Spleen (tissue), 7 donors: ENCODE measurements at regions not wholly inside any gene's neighbourhood (a gene's known extent, or its start where the extent isn't known, plus 50 kb on each side); places are given as distances from the start of the nearest gene placed in this dataset.

ENCODE experiments used
- POLR2A ChIP-seq, 3 donors: fragments of 450-650 bp; IDR thresholded peaks; one replicate each; pipeline ENCODE4 v1.5.1; 2017; ENCODE audit warnings: antibody characterized with exemption in 3 of 3, mild to moderate bottlenecking in 1 of 3
- TF ChIP-seq, protein P1 (sequence below), 11 experiments: fragments of 200-600 bp in 7 of 11; fragments of 450-650 bp in 4 of 11; sonication (generic) in 4 of 11; IDR thresholded peaks in 8 of 11; conservative IDR thresholded peaks in 3 of 11; 1 replicate in 7 of 11; 2 replicates in 4 of 11; pipeline versions ENCODE4 v1.4.0 to v1.8.0; 2016 to 2021; ENCODE audit warnings: antibody characterized with exemption in 11 of 11, inconsistent platforms in 4 of 11, mild to moderate bottlenecking in 1 of 11
- donor health status: DM: no; HTN: no; CAD: no; lungs with moderate emphysema.
- donor health status: DM: no; HTN: no; CAD: no.
- donor health status: DM: no; HTN: no; CAD: no.

DNA sequence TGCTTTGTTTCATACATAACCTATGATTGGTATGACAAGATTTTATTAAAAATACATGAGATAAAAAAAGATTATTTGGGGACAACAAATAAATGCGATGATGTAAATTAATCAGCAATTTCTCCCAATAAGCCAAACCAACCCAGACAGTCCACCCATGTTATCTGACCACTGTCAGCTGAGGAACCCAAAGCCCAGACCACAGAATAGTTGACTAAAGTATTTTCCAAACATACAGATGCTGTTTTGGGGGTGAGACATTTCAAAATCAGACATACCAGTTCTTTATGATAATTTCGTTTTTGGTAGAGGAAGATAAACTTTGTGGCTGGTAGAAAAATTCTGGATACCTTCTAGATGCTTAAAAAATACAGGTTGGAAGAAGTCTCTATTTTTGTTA is 650.8 kb upstream of the FAM241A start:
- TF ChIP-seq, protein P1, sequence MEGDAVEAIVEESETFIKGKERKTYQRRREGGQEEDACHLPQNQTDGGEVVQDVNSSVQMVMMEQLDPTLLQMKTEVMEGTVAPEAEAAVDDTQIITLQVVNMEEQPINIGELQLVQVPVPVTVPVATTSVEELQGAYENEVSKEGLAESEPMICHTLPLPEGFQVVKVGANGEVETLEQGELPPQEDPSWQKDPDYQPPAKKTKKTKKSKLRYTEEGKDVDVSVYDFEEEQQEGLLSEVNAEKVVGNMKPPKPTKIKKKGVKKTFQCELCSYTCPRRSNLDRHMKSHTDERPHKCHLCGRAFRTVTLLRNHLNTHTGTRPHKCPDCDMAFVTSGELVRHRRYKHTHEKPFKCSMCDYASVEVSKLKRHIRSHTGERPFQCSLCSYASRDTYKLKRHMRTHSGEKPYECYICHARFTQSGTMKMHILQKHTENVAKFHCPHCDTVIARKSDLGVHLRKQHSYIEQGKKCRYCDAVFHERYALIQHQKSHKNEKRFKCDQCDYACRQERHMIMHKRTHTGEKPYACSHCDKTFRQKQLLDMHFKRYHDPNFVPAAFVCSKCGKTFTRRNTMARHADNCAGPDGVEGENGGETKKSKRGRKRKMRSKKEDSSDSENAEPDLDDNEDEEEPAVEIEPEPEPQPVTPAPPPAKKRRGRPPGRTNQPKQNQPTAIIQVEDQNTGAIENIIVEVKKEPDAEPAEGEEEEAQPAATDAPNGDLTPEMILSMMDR (IDR thresholded peaks at IDR 0.05 in 8 of 11, conservative IDR thresholded peaks at IDR 0.05 in 3 of 11): no peak
- no peak for TF ChIP-seq POLR2A (IDR thresholded peaks at IDR 0.05)
